WTC11 (cell line): ENCODE measurements at regions not wholly inside any gene's neighbourhood (a gene's known extent, or its start where the extent isn't known, plus 50 kb on each side); places are given as distances from the start of the nearest gene placed in this dataset.

Source experiments
- ATAC-seq: fragments of 200-7000 bp; cut with Tn5 transposase; 2 replicates; pipeline ENCODE4 v1.10.0; 2021; ENCODE audit warnings: mild to moderate bottlenecking, moderate library complexity
- CTCF ChIA-PET: fragments of 300-600 bp; sonication (Branson Sonifier 250); formaldehyde crosslinking; loops from one replicate; lab custom pipeline; 2021; ENCODE audit warnings: antibody characterized with exemption; lab: Charles Lee
- POLR2A ChIA-PET: fragments of 350-600 bp; sonication (Branson Sonifier 250); formaldehyde crosslinking; loops from one replicate; lab custom pipeline; 2021; ENCODE audit warnings: antibody characterized with exemption; lab: Charles Lee
- DNase-seq: peaks from one replicate; pipeline ENCODE4 v3.0.0; 2021; ENCODE audit warnings: low spot score
- H3K27ac Mint-ChIP-seq: 2 replicates; pipeline ENCODE4 v1.8.0; 2021; ENCODE audit warnings: mixed read lengths
- H3K27me3 Mint-ChIP-seq: 2 replicates; pipeline ENCODE4 v1.8.0; 2021; ENCODE audit warnings: low read depth, mild to moderate bottlenecking, moderate library complexity, mixed read lengths
- H3K36me3 Mint-ChIP-seq: 2 replicates; pipeline ENCODE4 v1.8.0; 2021; ENCODE audit warnings: mixed read lengths
- H3K4me1 Mint-ChIP-seq: 2 replicates; pipeline ENCODE4 v1.8.0; 2022; ENCODE audit warnings: mixed read lengths
- H3K4me3 Mint-ChIP-seq: 2 replicates; pipeline ENCODE4 v1.8.0; 2021; ENCODE audit warnings: mild to moderate bottlenecking, moderate library complexity, mixed read lengths
- H3K9me3 Mint-ChIP-seq: 2 replicates; pipeline ENCODE4 v1.8.0; 2021; ENCODE audit warnings: mixed read lengths
- ATF1 ChIP-seq: sonication (generic); formaldehyde crosslinking; IDR thresholded peaks from 2 replicates; pipeline ENCODE4 v1.8.1; 2023; ENCODE audit warnings: mild to moderate bottlenecking, moderate library complexity, missing genetic modification reagents
- CBFB ChIP-seq: sonication (generic); formaldehyde crosslinking; IDR thresholded peaks from 2 replicates; pipeline ENCODE4 v1.8.1; 2022; ENCODE audit warnings: mild to moderate bottlenecking, low read depth, missing genetic modification reagents
- CTCF ChIP-seq: fragments of 200-600 bp; IDR thresholded peaks from 2 replicates; pipeline ENCODE4 v1.8.0; 2022; ENCODE audit warnings: antibody characterized with exemption
- ERG ChIP-seq: fragments of 250-450 bp; sonication (Bioruptor Pico); IDR thresholded peaks from 2 replicates; pipeline ENCODE4 v1.8.0; 2021; ENCODE audit warnings: mild to moderate bottlenecking
- GRHL2 ChIP-seq: fragments of 250-450 bp; sonication (Bioruptor Pico); IDR thresholded peaks from 2 replicates; pipeline ENCODE4 v1.8.0; 2022; ENCODE audit warnings: mild to moderate bottlenecking, moderate library complexity; ENCODE audit not compliant: insufficient replicate concordance, severe bottlenecking
- GTF2I ChIP-seq: fragments of 250-450 bp; sonication (Bioruptor Pico); conservative IDR thresholded peaks from 2 replicates; pipeline ENCODE4 v1.4.0; 2021; ENCODE audit warnings: mild to moderate bottlenecking
- JUN ChIP-seq: sonication (generic); formaldehyde crosslinking; IDR thresholded peaks from 2 replicates; pipeline ENCODE4 v1.8.0; 2023; ENCODE audit warnings: mild to moderate bottlenecking, missing genetic modification reagents
- KAT7 ChIP-seq: sonication (generic); formaldehyde crosslinking; IDR thresholded peaks from 2 replicates; pipeline ENCODE4 v1.8.1; 2023; ENCODE audit warnings: missing genetic modification reagents, mild to moderate bottlenecking, borderline replicate concordance
- NFE2L1 ChIP-seq: sonication (generic); formaldehyde crosslinking; IDR thresholded peaks from 2 replicates; pipeline ENCODE4 v1.8.1; 2023; ENCODE audit warnings: missing genetic modification reagents
- NFYB ChIP-seq: sonication (generic); formaldehyde crosslinking; conservative IDR thresholded peaks from 2 replicates; pipeline ENCODE4 v1.8.0; 2022; ENCODE audit warnings: low read depth, missing genetic modification reagents
- NR1H2 ChIP-seq: sonication (generic); formaldehyde crosslinking; IDR thresholded peaks from 2 replicates; pipeline ENCODE4 v1.9.0; 2021; ENCODE audit warnings: mild to moderate bottlenecking, moderate library complexity, missing genetic modification reagents
- OVOL2 ChIP-seq: fragments of 250-450 bp; sonication (Bioruptor Pico); IDR thresholded peaks from 2 replicates; pipeline ENCODE4 v1.9.0; 2021; ENCODE audit warnings: mild to moderate bottlenecking, borderline replicate concordance
- RELA ChIP-seq: sonication (generic); formaldehyde crosslinking; IDR thresholded peaks from 2 replicates; pipeline ENCODE4 v1.8.1; 2022; ENCODE audit warnings: missing genetic modification reagents, mild to moderate bottlenecking, borderline replicate concordance
- SMAD3 ChIP-seq: sonication (generic); formaldehyde crosslinking; IDR thresholded peaks from 2 replicates; pipeline ENCODE4 v1.8.0; 2022; ENCODE audit warnings: missing genetic modification reagents, mild to moderate bottlenecking, borderline replicate concordance
- SMAD4 ChIP-seq: sonication (generic); formaldehyde crosslinking; IDR thresholded peaks from 2 replicates; pipeline ENCODE4 v1.8.0; 2022; ENCODE audit warnings: mild to moderate bottlenecking, missing genetic modification reagents
- SOX15 ChIP-seq: fragments of 250-450 bp; sonication (Bioruptor Pico); IDR thresholded peaks from 2 replicates; pipeline ENCODE4 v1.9.0; 2021; ENCODE audit warnings: mild to moderate bottlenecking
- ZNF416 ChIP-seq: fragments of 250-450 bp; sonication (Bioruptor Pico); IDR thresholded peaks from 2 replicates; pipeline ENCODE4 v1.9.0; 2021; ENCODE audit warnings: mild to moderate bottlenecking, inconsistent platforms
- TF ChIP-seq, protein P1 (sequence below): fragments of 250-450 bp; sonication (Bioruptor Pico); IDR thresholded peaks from 2 replicates; pipeline ENCODE4 v2.1.2; 2022; ENCODE audit warnings: mild to moderate bottlenecking, moderate library complexity
- TF ChIP-seq, protein P2 (sequence below): sonication (generic); formaldehyde crosslinking; IDR thresholded peaks from 2 replicates; pipeline ENCODE4 v1.8.1; 2023; ENCODE audit warnings: mild to moderate bottlenecking, moderate library complexity, missing genetic modification reagents
- TF ChIP-seq, protein P3 (sequence below): sonication (generic); formaldehyde crosslinking; IDR thresholded peaks from 2 replicates; pipeline ENCODE4 v1.8.0; 2022; ENCODE audit warnings: mild to moderate bottlenecking, missing genetic modification reagents

DNA sequence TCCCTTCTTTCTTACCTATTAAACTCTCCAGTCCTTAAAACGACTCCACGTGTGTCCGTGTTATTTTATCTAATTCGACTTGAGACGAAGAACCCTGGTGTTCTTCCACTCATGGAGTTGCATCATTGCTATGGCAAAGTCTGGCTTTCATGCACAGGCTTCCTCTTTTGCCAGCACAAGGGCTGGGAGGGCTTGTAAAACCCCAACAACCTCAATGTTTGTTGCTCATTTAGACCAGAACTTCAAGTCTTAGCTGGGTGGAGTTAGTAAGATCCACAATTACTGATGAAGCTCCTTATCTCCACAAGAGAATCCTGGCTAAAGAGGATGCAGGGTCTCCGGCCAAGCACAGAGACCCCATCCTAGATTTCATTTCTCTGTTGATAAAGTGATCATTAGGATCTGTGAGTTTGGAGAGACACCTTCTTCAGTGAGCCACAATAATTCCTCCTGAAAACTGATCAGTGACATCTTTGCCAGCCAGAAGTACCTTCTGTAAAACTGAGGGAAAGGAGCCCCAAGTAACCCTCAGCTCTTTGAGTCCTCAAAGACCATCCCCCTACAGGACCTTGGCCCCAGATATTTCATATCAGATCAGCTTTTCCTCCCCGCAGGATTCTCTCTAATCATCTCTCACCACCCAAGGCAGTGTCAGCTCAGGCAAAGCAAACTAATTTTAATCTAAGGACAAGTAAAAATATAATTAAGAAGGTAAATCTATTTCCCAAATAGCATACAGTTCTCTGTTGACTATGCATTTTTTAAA lies 514.6 kb downstream of the FUT8 start:
- ATAC-seq: no peak
- CTCF ChIA-PET: interaction anchor here (1.0 to 3.6 kb wide), 8 partner anchors 8 to 513 kb away, joined by 3 to 16 read pairs (median 4); no protein-coding TSS in a partner anchor
- no peak for DNase-seq
- no peaks in the 10 kb centered on the region for H3K27me3 Mint-ChIP-seq
- peaks cover 47% of the 10 kb centered on the region for H3K4me1 Mint-ChIP-seq
- H3K36me3 Mint-ChIP-seq: no peaks in the 10 kb centered on the region
- no peak overlapping the region for H3K4me3 Mint-ChIP-seq
- H3K27ac Mint-ChIP-seq: peak overlapping the region; percentile 77
- H3K9me3 Mint-ChIP-seq: peaks cover 7% of the 10 kb centered on the region
- no peak for TF ChIP-seq CTCF
- no peak for TF ChIP-seq GTF2I (CRISPR knock-in tag)
- no peak for TF ChIP-seq GRHL2 (CRISPR knock-in tag)
- TF ChIP-seq, protein P1, sequence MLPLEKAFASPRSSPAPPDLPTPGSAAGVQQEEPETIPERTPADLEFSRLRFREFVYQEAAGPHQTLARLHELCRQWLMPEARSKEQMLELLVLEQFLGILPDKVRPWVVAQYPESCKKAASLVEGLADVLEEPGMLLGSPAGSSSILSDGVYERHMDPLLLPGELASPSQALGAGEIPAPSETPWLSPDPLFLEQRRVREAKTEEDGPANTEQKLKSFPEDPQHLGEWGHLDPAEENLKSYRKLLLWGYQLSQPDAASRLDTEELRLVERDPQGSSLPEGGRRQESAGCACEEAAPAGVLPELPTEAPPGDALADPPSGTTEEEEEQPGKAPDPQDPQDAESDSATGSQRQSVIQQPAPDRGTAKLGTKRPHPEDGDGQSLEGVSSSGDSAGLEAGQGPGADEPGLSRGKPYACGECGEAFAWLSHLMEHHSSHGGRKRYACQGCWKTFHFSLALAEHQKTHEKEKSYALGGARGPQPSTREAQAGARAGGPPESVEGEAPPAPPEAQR: no peak
- TF ChIP-seq ERG: no peak
- TF ChIP-seq NFYB: no peak
- no peak for TF ChIP-seq JUN
- TF ChIP-seq SMAD3 (CRISPR knock-in tag): no peak
- no peak for TF ChIP-seq NR1H2 (CRISPR knock-in tag)
- TF ChIP-seq KAT7 (CRISPR knock-in tag): no peak
- no peak for TF ChIP-seq CBFB (CRISPR knock-in tag)
- no peak for TF ChIP-seq RELA (CRISPR knock-in tag)
- TF ChIP-seq, protein P2, sequence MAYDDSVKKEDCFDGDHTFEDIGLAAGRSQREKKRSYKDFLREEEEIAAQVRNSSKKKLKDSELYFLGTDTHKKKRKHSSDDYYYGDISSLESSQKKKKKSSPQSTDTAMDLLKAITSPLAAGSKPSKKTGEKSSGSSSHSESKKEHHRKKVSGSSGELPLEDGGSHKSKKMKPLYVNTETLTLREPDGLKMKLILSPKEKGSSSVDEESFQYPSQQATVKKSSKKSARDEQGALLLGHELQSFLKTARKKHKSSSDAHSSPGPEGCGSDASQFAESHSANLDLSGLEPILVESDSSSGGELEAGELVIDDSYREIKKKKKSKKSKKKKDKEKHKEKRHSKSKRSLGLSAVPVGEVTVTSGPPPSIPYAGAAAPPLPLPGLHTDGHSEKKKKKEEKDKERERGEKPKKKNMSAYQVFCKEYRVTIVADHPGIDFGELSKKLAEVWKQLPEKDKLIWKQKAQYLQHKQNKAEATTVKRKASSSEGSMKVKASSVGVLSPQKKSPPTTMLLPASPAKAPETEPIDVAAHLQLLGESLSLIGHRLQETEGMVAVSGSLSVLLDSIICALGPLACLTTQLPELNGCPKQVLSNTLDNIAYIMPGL: no peak
- TF ChIP-seq, protein P3, sequence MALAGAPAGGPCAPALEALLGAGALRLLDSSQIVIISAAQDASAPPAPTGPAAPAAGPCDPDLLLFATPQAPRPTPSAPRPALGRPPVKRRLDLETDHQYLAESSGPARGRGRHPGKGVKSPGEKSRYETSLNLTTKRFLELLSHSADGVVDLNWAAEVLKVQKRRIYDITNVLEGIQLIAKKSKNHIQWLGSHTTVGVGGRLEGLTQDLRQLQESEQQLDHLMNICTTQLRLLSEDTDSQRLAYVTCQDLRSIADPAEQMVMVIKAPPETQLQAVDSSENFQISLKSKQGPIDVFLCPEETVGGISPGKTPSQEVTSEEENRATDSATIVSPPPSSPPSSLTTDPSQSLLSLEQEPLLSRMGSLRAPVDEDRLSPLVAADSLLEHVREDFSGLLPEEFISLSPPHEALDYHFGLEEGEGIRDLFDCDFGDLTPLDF (CRISPR knock-in tag): no peak
- no peak for TF ChIP-seq ZNF416
- TF ChIP-seq ATF1 (CRISPR knock-in tag): no peak
- POLR2A ChIA-PET: interaction anchor here (0.7 to 1.0 kb wide), 2 partner anchors 701 to 825 kb away, joined by 3 read pairs; partner anchors contain the start of gene MAX

DNA sequence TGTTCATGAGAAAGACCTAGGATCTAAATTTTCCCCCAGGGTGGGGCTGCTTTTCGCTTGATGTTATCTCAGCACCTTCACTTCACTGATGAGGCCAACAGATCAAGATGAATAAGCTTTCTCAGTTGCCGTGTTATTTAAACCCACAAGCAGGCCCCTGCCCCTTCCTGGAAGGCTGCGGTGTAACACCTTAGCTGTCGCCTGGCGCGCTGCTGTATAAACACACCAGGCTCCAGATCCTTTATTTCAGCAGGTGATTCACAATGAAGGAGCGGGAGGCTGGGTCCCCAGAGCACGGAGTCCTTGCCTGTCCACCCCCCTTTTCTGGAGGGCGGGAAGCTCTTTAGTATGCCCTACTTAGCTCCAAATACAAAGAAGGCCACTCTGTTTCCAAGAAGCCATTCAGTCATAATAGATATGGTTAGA lies 515.4 kb downstream of the FUT8 start:
- peak; percentile 45 for ATAC-seq
- Mint-ChIP-seq H3K27me3 (no peaks in the 10 kb centered on the region), H3K27ac (0 out of 2 replicates have a peak overlapping the region, but pooled peaks have one; percentile 77), H3K36me3 (no peaks in the 10 kb centered on the region), H3K9me3 (peaks cover 10% of the 10 kb centered on the region), H3K4me1 (peaks cover 47% of the 10 kb centered on the region), H3K4me3 (no peak overlapping the region)
- ChIA-PET POLR2A (interaction anchor here (0.7 to 1.0 kb wide), 2 partner anchors 702 to 826 kb away, joined by 3 read pairs; partner anchors contain the start of gene MAX), CTCF (interaction anchor here (1.0 to 3.6 kb wide), 4 partner anchors 9 to 514 kb away, joined by 3 to 16 read pairs (median 6); no protein-coding TSS in a partner anchor)
- no peak for TF ChIP-seq NFE2L1 (CRISPR knock-in tag)
- no peak for TF ChIP-seq SOX15 (CRISPR knock-in tag)
- TF ChIP-seq SMAD4 (CRISPR knock-in tag): no peak
- TF ChIP-seq RELA (CRISPR knock-in tag): no peak
- no peak for TF ChIP-seq OVOL2 (CRISPR knock-in tag)
- peak; percentile 24 for DNase-seq
